Nephron (organoid): ENCODE measurements at regions not wholly inside any gene's neighbourhood (a gene's known extent, or its start where the extent isn't known, plus 50 kb on each side); places are given as distances from the start of the nearest gene placed in this dataset.
"Not testable (repeated sequence)": the region's sequence is repeated elsewhere in the genome, so short reads cannot be mapped to it uniquely, and the experiment has no call there.

ENCODE experiments used
- H3K27ac Mint-ChIP-seq, 3 experiments: 2 replicates each; pipeline ENCODE4 v1.8.0; 2020; ENCODE audit warnings: mixed read lengths in 3 of 3, mild to moderate bottlenecking in 2 of 3, moderate library complexity in 1 of 3
- H3K27me3 Mint-ChIP-seq: 2 replicates; pipeline ENCODE4 v1.8.0; 2021; ENCODE audit warnings: low read depth, mild to moderate bottlenecking, moderate library complexity, mixed read lengths
- H3K36me3 Mint-ChIP-seq: 2 replicates; pipeline ENCODE4 v1.8.0; 2020; ENCODE audit warnings: low read depth, mixed read lengths
- H3K4me1 Mint-ChIP-seq: 2 replicates; pipeline ENCODE4 v1.8.0; 2020; ENCODE audit warnings: mixed read lengths
- H3K4me3 Mint-ChIP-seq, 3 experiments: 2 replicates each; pipeline ENCODE4 v1.8.0; 2020; ENCODE audit warnings: mild to moderate bottlenecking in 3 of 3, mixed read lengths in 3 of 3, moderate library complexity in 2 of 3
- H3K9me3 Mint-ChIP-seq: 2 replicates; pipeline ENCODE4 v1.8.0; 2020; ENCODE audit warnings: mixed read lengths
- CTCF ChIP-seq, 3 experiments: fragments of 200-600 bp; sonication (generic); IDR thresholded peaks; one replicate each; pipeline ENCODE4 v1.5.0; 2021; ENCODE audit warnings: antibody characterized with exemption in 3 of 3; ENCODE audit not compliant: unreplicated experiment in 3 of 3

DNA sequence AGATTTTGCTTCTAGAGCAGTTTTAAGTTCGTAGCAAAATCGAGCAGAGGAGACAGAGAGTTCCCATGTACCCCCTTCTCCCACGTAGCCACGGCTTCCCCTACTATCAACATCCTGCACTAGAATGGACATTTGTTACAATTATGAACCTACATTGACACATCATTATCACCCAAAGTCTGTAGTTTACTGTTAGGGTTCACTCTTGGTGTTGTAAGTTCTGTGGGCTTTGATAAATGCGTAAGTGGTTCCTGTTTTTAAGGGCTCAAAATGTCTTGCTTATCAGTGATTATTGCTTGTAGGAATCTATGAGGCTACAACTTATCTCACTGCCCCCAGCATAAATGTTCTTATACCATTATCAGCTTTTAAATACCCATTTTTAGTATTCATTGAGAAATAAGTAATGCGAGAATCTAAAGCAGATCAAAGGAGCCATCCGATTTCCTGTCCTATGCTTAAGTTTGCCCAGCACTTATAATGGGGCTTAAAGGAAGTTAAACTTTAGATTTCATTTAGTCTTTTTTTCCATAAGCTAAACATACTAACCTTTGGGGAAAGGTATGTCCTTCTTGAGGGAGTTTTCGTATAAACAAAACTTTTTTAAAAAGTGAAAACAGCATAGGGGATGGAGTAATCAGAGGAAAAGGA, 118.7 kb downstream of the HAUS1 start:
- TF ChIP-seq CTCF (IDR thresholded peaks at IDR 0.05; ENCODE audit: unreplicated experiment in 3 of 3), result no peak
- Mint-ChIP-seq H3K27ac (no peak overlapping the region), H3K4me1 (no peaks in the 10 kb centered on the region)

DNA sequence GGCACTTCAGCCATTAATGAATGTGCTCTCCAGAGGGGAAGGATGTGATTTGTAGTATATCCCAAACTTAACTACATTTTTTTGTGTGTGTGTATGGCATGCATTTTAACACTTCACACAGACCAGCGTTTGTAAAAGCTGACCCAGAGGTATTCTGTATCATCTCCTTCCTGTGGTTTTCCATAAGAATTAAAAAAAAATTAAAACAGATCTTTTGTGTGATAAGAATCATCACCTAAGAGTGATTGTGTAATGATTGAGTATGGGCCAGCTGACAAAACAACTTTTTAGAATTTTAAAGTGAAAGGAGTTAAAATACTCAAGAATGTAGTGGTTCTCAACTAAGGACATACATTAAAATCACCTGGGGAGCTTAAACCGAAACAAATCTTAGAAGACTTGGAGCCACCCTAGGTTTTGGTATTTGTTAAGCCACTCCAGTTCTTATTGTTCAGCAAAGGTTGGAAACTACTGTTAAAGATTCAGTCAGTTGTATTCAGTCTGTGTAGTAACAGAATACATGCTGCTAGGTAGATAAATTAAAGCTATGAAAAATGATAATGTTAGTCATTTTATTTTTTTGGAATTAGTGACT, 120.1 kb downstream of the HAUS1 start:
- no peak overlapping the region for H3K4me3 Mint-ChIP-seq
- H3K36me3 Mint-ChIP-seq, result peaks cover 6% of the 10 kb centered on the region
- H3K9me3 Mint-ChIP-seq, result no peaks in the 10 kb centered on the region
- TF ChIP-seq CTCF (IDR thresholded peaks at IDR 0.05; ENCODE audit: unreplicated experiment in 3 of 3), result no peak
- H3K4me1 Mint-ChIP-seq, result no peaks in the 10 kb centered on the region
- no peak overlapping the region for H3K27ac Mint-ChIP-seq
- H3K27me3 Mint-ChIP-seq, result no peaks in the 10 kb centered on the region

More for the DNA sequence above, 118.7 kb downstream of the HAUS1 start:
- Mint-ChIP-seq H3K4me3 (no peak overlapping the region), H3K9me3 (no peaks in the 10 kb centered on the region), H3K27me3 (no peaks in the 10 kb centered on the region), H3K36me3 (peaks cover 17% of the 10 kb centered on the region)

- no peaks in the 10 kb centered on the region for H3K4me1 Mint-ChIP-seq
- no peaks in the 10 kb centered on the region for H3K27me3 Mint-ChIP-seq
- no peak overlapping the region for H3K27ac Mint-ChIP-seq
- H3K9me3 Mint-ChIP-seq, result no peaks in the 10 kb centered on the region
- no peak for TF ChIP-seq CTCF (IDR thresholded peaks at IDR 0.05; ENCODE audit: unreplicated experiment in 3 of 3)
- H3K36me3 Mint-ChIP-seq, result no peaks in the 10 kb centered on the region
- H3K4me3 Mint-ChIP-seq, result no peak overlapping the region
Observed at GRCh38 chr18:46226461-46226860, 122.3 kb downstream of the HAUS1 start.

DNA sequence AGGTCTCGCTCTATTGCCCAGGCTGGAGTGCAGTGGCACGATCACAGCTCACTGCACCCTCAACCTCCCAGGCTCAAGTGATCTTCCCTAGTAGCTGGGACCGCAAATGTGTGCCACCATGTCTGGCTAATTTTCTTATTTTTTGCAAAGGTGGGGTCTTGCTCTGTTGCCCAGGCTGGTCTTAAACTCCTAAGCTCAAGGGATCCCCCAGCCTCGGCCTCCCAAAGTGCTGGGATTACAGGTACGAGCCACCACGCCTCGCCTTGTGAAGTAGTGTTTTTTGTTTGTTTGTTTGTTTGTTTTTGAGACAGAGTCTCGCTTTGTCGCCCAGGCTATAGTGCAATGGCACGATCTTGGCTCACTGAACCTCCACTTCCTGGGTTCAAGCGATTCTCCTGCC, 125.5 kb downstream of the HAUS1 start:
- not testable (repeated sequence) for H3K4me3 Mint-ChIP-seq, H3K27ac Mint-ChIP-seq, H3K27me3 Mint-ChIP-seq, H3K4me1 Mint-ChIP-seq, H3K9me3 Mint-ChIP-seq, H3K36me3 Mint-ChIP-seq

DNA sequence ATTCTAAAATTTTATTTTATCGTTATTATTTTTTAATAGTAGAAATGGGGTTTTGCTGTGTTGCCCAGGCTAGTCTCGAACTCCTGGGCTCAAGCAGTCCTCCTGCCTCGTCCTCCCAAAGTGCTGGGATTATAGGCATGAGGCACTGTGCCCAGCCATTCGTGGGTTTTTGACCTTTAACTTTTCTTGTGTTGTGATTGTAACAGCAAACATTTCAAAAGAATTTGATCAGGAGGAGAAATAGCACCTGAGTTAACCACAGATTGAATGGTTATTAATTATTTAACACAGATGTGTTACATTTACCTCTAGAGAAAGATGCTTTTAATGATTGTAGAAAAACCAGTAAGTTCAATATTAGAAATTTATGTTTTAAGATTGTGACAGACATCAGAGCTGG, 132.0 kb downstream of the HAUS1 start:
- Mint-ChIP-seq H3K9me3 (no peaks in the 10 kb centered on the region), H3K4me3 (no peak overlapping the region), H3K27me3 (no peaks in the 10 kb centered on the region), H3K4me1 (no peaks in the 10 kb centered on the region), H3K27ac (no peak overlapping the region), H3K36me3 (peaks cover 4% of the 10 kb centered on the region)
- TF ChIP-seq CTCF (IDR thresholded peaks at IDR 0.05; ENCODE audit: unreplicated experiment in 3 of 3), result no peak

- Mint-ChIP-seq H3K9me3 (no peaks in the 10 kb centered on the region), H3K27ac (no peak overlapping the region), H3K4me1 (no peaks in the 10 kb centered on the region), H3K4me3 (no peak overlapping the region), H3K27me3 (no peaks in the 10 kb centered on the region), H3K36me3 (peaks cover 4% of the 10 kb centered on the region)
- TF ChIP-seq CTCF (IDR thresholded peaks at IDR 0.05; ENCODE audit: unreplicated experiment in 3 of 3), result no peak
Observed at GRCh38 chr18:46237891-46238290, 133.7 kb downstream of the HAUS1 start.
